KOPT-K1 (cell line): ENCODE measurements at regions not wholly inside any gene's neighbourhood (a gene's known extent, or its start where the extent isn't known, plus 50 kb on each side); places are given as distances from the start of the nearest gene placed in this dataset.

Experiments
- H3K27ac ChIP-seq: fragments of 200-600 bp; sonication (generic); 2 replicates; pipeline ENCODE4 v1.5.1; 2016; ENCODE audit warnings: antibody characterized with exemption, mild to moderate bottlenecking, low read depth, low read length; ENCODE audit not compliant: poor library complexity, severe bottlenecking
- H3K36me3 ChIP-seq: fragments of 200-600 bp; sonication (generic); 2 replicates; pipeline ENCODE4 v1.5.1; 2017; ENCODE audit warnings: antibody characterized with exemption, mild to moderate bottlenecking, low read length, moderate library complexity; ENCODE audit not compliant: insufficient read depth
- H3K9me3 ChIP-seq: fragments of 200-600 bp; sonication (generic); 2 replicates; pipeline ENCODE4 v1.5.1; 2017; ENCODE audit warnings: antibody characterized with exemption, low read length, mild to moderate bottlenecking; ENCODE audit not compliant: insufficient read depth, poor library complexity, severe bottlenecking

DNA sequence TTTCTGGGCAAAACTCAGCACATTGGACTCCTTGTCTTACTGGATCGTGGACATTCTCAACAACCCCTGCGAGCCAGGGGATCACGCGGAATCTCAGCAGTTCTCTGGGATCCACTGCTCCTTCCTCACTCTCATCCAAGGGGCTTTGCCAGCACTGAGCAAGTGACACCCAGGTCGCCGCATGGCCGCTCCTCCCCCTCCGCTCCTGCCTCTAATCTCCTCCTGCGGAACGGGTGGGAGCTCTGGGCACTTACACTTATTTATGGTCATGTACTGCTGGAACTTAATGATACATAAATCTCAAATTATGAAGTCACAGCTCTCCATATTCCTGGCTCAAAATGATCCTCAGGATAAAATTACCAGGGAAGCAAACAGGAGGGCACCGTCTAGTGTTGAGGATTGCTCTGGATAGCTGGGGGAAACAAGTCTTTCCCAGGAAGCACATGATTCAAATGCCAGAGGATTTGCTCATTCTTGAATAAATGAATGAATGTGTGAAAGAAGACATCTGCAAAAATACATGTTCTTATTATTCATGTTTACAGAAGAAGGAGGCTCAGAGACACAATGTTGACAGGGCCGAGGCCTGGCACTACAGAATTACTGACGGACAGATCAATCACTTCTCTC is 1077.3 kb downstream of the TBC1D22A start:
- no peak overlapping the region for H3K27ac ChIP-seq
- no peaks in the 10 kb centered on the region for H3K36me3 ChIP-seq
- no peaks in the 10 kb centered on the region for H3K9me3 ChIP-seq

DNA sequence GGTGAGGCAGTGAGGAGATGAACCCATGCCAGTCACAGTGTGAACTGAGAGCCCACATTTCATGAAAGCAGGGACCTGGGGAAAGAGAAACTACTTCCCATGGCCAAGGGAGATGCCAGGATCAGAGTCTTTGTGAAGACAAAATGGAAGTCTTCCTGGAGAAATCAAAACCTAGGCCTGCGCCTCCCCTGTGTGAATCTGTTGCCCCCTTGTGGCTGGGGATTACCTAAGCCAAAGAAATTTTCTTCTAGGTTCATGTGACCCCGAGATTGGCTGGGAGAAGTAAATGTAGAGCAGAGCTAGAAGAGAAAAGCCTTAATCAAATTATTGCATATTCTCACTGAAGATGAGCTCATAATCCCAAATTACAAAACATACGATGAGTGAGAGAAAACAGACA is 1075.3 kb downstream of the TBC1D22A start:
- Histone ChIP-seq H3K9me3 (no peaks in the 10 kb centered on the region), H3K27ac (no peak overlapping the region), H3K36me3 (no peaks in the 10 kb centered on the region)

DNA sequence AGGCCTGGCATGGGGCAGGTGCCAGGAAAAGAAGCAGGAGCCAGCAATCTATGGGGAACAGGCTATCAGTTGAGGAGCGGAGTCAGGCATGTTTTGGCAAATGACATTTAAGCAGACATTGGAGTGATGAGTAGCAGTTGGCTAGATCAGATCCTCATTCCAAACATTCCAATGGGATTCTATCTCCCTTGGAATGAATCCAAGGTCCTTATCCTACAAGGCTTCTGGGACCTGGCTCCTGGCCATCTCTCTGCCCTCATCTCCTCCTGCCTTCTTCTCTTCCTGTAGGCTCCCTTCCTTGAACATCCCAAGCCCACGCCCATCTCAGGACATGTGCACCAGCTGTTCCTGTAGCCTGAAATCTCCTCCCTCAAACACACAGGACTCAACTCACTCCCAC is 1074.5 kb downstream of the TBC1D22A start:
- H3K27ac ChIP-seq, result no peak overlapping the region
- no peaks in the 10 kb centered on the region for H3K9me3 ChIP-seq
- H3K36me3 ChIP-seq, result no peaks in the 10 kb centered on the region

DNA sequence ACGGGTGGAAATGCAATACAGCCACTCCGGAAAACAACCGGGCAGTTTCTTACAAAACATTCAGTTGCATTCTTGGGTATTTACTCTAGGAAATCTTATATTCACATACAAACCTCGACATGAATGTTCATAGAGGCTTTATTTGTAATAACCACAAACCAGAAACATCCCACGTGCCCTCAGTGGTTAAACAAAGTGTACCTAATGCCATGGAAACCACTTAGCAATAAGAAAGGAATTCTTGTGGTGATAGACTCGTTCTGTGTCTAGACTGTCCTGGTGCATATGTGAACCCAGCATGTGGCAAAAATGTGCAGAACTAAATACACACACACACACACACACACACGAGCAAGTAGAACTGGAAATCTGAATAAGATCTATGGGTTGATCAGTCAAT is 1073.3 kb downstream of the TBC1D22A start:
- Histone ChIP-seq H3K27ac (no peak overlapping the region), H3K36me3 (no peaks in the 10 kb centered on the region), H3K9me3 (no peaks in the 10 kb centered on the region)

DNA sequence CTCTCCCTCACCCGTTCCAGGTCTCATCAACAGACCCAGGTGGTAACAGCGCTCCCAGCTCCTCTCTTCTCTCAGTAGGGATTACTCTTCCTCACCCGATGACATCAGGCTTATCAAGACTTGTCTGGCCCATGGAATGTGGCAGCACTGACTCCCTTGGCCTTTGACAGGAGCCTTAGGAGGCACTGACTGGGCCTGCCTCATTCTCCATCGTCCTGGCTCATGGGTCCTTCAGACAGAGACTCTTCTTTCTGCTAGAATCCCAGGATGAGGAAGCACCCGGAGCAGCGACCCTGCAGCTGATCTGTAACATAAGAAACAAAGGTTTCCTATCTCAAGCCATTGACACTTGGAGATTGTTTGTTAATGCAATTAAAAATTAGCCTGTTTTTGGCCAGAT is 1063.6 kb downstream of the TBC1D22A start:
- Histone ChIP-seq H3K27ac (no peak overlapping the region), H3K36me3 (no peaks in the 10 kb centered on the region), H3K9me3 (no peaks in the 10 kb centered on the region)

DNA sequence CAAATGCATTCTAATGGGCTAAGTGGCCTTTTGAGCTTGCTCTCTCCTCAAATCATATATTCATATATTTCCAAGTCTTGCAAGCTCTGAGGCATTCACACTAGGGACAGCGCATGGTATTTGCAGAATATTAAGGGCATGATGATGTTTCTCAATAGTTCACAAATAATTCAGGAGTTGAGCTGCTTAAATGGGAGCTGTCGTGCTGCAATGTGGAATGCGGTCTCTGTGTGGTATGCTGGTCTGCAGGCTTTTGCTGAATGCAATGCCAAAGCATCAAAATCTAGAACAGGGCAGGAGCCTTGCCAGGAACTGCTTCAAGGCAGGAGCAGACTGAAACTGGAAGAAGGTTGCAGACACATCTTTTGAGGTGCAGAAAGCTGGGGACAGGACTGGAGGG is 1060.0 kb downstream of the TBC1D22A start:
- no peaks in the 10 kb centered on the region for H3K36me3 ChIP-seq
- H3K27ac ChIP-seq, result no peak overlapping the region
- H3K9me3 ChIP-seq, result peaks cover 8% of the 10 kb centered on the region

DNA sequence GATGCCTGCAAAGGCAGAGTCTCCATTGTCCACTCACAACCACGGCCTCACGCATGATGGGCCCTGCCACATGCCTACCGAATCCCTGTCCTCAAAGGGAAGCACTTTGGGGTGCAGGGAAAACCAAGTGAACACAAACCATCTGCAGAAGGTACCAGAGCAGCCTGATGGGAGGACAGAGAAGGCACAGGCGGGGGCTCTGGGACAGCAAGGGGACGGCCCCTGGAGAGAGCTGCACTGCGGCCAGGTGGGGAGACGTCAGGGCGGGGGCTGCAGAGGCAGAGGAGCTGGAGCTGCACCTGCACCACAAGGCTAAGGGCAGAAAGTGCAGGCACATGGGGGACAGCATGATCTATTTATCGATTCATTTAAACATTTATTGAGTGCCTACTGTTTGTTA is 1056.0 kb downstream of the TBC1D22A start:
- peaks cover 22% of the 10 kb centered on the region for H3K9me3 ChIP-seq
- H3K36me3 ChIP-seq, result no peaks in the 10 kb centered on the region
- H3K27ac ChIP-seq, result no peak overlapping the region

DNA sequence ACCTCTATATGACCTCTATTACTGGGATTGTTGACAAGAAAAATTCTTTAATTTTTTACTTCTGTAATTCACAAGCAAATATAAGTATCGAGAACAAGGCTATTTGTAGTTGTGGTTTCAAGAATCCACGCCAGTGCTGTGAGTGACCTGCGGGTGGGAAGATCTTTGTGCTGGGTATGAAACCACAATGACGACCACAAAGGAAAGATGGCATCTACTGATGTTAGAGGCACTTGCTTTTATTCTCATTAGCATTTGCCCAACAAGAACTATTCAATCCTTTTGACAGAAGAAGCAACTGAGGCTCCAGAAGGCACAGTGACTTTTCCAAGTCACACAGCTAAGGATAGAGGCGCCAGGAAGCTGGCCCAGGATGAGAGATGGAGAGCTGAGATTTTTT is 1054.9 kb downstream of the TBC1D22A start:
- no peak overlapping the region for H3K27ac ChIP-seq
- H3K9me3 ChIP-seq, result peaks cover 22% of the 10 kb centered on the region
- H3K36me3 ChIP-seq, result no peaks in the 10 kb centered on the region

DNA sequence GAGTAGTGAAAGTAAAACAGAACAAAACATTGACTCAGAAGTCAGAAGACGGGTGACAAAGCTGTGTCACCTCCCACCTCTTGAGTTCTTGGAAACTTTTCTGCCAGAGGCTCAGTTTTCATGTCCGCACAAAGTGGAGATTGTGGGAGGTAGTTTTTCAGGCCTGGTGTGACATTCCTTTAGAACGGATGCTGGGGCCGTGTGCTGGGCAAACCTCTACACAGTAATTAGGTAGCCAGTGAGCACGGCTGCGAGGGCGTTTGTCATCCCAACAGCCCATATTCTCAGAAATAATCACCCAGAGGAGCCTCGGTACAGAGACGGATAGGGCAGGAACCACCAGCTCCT is 1054.4 kb downstream of the TBC1D22A start:
- no peak overlapping the region for H3K27ac ChIP-seq
- peaks cover 22% of the 10 kb centered on the region for H3K9me3 ChIP-seq
- H3K36me3 ChIP-seq, result no peaks in the 10 kb centered on the region

DNA sequence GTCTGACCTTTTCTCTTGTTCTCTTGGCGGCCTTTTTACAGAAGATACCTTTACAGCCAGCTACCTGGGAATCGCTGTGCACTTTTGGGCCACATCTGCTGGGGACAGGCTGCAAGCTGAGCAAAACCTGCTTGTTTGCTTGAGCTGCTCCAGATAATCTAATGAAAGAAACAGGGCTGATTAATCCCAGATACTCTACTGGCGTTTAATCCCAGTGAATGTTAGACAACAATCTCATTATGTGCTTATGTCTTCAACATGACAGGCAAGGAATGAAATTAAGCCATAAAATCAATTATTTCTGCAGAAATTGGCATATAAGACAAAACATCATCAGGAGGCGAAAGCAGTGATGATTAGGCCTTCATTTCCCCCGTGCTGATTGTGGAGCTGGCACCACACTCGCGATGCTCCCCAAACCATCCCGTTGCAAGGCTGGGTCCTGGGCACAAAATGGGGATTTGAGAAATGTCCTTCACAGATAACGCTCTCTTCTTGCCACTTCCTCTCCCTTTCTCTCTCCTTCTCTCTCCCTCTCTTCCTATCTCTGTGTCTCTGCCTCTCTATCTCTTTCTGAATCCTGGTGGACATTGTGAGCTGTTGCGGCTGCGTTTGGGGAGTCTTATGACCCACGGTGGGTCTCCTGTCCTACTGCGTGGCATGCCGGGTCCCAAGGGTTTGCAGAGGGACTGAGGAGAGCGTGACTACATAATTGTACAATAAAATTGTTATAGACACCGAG is 1053.8 kb downstream of the TBC1D22A start:
- Histone ChIP-seq H3K36me3 (no peaks in the 10 kb centered on the region), H3K9me3 (peaks cover 22% of the 10 kb centered on the region), H3K27ac (no peak overlapping the region)

DNA sequence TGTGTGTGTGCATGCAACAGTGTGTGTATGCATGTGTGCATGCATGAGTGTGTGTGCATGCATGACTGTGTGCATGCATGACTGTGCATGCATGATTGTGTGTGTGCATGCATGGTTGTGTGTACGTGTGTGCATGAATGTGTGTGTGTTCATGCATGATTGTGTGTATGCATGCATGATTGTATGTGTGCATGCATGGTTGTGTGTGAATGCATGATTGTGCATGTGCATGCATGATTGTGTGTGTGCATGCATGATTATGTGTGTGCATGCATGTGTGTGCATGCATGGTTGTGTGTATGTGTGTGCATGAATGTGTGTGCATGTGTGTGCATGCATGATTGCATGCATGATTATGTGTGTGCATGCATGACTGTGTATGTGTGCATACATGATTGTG is 1052.0 kb downstream of the TBC1D22A start:
- no peaks in the 10 kb centered on the region for H3K36me3 ChIP-seq
- H3K27ac ChIP-seq, result no peak overlapping the region
- peaks cover 22% of the 10 kb centered on the region for H3K9me3 ChIP-seq

DNA sequence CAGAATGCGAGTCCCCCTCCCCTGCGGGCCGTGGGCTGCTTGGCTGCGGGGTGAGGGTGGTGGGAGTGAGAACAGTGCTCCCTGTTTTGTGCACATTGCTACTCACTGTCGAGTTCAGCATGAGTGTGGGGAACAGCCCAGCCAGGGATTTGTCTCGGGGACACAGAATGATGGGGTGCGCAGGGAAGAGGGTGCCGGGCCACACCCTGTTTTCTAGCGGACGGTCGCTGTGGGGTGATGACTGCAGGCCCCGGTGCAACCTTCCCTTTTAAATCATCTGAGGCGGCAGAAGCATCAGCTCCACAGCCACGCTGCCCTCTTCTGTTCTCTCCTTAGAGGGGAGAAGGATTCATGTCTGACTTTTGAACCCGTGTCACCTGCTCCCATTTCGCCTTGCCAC is 1051.2 kb downstream of the TBC1D22A start:
- Histone ChIP-seq H3K36me3 (no peaks in the 10 kb centered on the region), H3K27ac (no peak overlapping the region), H3K9me3 (peaks cover 22% of the 10 kb centered on the region)

DNA sequence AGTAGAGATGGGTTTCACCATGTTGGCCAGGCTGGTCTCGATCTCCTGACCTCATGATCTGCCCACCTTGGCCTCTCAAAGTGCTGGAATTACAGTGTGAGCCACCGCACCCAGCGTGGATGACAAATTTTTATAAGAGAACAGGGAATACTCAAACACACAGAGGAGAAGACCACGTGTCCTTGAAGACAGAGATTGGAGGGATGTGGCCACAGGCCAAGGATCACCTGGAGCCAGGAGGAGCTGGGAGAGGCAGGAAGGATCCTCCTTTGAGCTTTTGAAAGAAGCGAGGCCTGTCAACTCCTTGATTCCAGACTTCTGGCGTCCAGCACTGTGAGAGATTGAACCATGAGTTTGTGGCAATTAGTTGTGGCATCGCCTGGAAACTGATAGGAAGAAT is 1049.5 kb downstream of the TBC1D22A start:
- H3K9me3 ChIP-seq, result peaks cover 11% of the 10 kb centered on the region
- H3K27ac ChIP-seq, result no peak overlapping the region
- H3K36me3 ChIP-seq, result no peaks in the 10 kb centered on the region

DNA sequence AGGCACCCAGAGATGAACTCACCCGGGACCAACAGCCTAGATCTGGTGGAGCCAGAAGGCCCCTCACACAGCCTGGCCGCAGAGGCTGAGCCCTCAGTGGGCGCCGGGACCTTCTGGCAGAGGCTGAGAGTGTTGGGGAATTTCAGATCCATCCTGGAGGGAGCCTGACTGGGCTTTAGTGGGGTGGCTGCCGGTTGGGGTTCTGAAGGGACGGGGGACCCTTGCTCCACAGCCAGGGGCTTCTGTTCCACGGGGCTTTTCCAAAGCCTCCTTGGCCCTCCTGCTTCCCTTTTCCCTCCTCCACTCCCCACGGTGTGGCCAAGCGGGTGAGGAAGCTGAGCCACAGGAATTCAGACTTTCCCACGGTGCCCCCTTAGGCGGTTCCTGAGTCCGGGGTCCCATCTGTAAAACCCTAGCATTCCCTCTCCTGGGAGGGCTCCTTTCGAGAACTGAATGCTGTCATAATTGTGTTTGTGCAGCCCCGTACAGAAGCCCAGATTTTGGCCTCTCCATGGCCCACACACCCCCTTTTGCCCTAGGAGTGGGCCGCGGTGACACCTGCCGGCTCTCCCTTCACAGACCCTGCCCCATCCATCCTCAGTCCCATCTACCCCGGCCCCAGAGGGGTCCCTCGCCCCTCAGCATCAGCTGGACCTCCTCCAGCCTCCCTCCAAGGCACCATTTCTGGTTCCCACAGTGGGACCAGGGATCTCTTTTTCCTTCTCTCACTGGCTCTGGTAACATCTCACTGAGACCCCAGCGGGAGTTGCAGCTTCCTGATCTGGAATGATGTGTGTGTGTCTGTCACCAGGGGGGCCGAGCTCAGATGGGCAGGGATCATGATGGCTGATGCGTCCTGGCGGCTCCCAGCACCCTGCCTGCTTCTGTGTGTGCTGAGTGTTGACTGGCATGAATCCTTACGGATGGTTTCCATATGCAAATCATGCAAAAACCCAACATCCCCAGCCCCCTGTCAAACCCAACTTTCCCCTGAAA is 1048.4 kb downstream of the TBC1D22A start:
- H3K36me3 ChIP-seq, result no peaks in the 10 kb centered on the region
- peaks cover 8% of the 10 kb centered on the region for H3K9me3 ChIP-seq

DNA sequence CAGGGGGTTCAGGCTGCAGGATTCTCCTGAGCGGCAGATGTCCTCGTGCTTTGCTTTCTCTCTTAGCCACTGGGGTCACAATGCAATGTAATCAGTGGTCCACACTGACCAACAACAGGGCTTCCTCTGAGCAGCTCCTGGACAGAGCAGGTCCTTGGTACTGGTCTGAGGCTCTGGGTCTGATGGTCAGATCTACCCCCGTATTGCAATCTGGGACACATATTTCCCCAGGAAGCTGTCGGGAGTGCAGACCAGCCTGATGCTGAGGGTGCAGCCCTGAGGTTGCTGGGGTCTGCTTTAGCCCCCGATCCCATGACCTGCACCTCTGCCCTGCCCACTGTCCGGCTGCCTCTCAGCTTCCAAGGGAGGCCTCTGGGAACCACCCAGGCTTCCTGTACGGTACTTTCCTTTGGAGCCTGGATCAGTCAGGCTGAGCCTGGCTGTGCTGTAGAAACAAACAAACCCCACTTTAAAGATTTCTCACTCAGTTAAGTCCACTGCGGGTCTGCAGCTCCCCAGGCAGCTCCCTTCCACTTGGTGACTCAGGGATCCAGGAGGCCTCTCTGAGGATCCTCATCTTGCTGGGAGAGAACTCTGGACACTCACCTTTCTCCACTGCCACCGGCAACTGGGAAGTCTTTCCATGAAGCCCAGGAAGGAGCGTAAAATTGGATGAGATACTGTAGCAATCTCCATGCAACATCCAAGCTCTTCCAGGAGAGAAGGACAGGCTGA is 1046.6 kb downstream of the TBC1D22A start:
- Histone ChIP-seq H3K27ac (no peak overlapping the region), H3K9me3 (no peaks in the 10 kb centered on the region), H3K36me3 (no peaks in the 10 kb centered on the region)

More for the DNA sequence above, 1048.4 kb downstream of the TBC1D22A start:
- H3K27ac ChIP-seq, result no peak overlapping the region
